NOMO-1 treated with dmso at 0.1 percent for 144 hours (cell line): ENCODE measurements at regions not wholly inside any gene's neighbourhood (a gene's known extent, or its start where the extent isn't known, plus 50 kb on each side); places are given as distances from the start of the nearest gene placed in this dataset.
"Not testable (repeated sequence)": the region's sequence is repeated elsewhere in the genome, so short reads cannot be mapped to it uniquely, and the experiment has no call there.

ENCODE experiments used
- DNase-seq: peaks from one replicate; lab custom pipeline; 2025; ENCODE audit not compliant: unreplicated experiment; lab: John Stamatoyannopoulos, UW

DNA sequence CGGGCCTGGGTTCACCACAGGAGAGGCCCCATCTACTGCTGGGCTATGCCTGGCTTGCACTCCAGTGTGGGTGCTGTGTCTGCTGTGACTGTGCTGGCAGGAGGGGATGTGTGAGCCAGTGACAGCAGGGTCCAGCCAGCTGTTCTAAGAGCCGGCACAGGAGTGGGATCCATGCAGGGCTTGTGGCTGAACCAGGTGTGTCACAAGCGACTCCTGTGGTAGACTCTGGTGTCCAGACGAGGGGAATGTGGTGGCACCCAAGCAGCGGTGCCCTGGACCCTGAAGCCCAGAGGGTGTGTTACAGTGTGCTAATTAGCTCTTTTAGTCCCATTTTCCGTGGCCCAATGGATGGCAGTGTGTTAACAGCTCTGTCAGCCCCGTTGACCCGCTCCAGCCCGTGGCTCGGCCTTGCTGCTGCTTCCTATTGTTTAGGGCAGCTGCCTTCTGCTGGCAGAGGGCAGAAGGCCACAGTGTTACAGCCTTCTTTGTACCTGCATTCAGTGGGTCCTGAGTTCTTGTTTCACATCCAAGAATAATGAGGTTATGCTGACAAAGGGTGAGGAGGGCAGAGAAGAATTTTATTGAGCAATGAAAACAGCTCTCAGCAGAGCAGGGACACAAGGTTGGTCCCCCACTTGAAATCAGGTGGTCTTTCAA is 78.5 kb upstream of the RNU6-1 start:
- DNase-seq, result no peak

DNA sequence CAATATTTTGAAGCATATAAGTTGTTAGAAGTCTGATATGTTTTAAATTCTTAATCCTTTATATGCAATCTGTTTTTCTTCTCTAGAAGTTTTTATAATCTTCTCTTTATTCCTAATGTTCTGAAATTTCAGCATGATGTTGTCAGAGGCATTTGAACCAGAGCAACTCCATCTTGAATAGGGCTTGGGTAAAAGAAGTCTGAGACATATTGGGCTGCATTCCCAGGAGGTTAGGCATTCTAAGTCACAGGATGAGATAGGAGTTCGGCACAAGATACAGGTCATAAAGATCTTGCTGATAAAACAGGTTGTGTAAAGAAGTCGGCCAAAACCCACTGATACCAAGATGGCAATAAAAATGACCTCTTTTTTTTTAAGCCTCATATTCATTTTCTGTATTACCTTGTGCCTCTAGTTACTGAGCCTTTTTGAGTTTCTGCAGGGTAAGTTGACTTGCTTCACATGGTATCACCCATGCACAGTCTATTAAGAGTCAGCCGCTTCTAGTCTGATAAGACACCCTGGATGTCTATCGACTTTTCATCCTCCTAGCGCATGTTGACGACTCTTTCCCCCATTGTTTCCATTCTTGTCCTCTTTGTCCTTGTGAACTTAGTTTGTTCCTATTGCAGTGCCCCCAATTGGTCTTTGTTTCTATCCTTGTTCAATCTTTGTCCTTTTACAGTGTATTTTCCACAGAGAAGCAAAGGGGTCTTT is 80.8 kb upstream of the RNU6-1 start:
- DNase-seq, result no peak

DNA sequence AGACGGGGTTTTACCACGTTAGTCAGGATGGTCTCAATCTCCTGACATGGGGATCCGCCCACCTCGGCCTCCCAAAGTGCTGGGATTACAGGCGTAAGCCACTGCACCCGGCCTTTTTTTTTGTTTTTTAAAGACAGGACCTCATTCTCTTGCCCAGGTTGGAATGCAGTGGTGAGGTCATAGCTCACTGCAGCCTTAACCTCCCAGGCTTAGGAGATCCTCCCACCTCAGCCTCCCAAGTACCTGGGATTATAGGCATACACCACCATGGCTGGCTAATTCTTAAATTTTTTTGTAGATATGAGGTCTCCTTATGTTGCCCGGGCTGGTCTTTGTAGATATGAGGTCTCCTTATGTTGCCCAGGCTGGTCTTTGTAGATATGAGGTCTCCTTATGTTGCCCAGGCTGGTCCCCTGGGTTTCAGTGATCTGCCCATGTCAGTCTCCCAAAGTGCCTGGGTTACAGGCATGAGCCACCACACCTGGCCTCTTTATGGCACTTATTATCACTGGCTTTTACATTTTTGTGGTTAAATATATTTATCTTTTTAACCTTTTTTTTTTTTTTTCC is 82.3 kb upstream of the RNU6-1 start:
- DNase-seq, result no peak

DNA sequence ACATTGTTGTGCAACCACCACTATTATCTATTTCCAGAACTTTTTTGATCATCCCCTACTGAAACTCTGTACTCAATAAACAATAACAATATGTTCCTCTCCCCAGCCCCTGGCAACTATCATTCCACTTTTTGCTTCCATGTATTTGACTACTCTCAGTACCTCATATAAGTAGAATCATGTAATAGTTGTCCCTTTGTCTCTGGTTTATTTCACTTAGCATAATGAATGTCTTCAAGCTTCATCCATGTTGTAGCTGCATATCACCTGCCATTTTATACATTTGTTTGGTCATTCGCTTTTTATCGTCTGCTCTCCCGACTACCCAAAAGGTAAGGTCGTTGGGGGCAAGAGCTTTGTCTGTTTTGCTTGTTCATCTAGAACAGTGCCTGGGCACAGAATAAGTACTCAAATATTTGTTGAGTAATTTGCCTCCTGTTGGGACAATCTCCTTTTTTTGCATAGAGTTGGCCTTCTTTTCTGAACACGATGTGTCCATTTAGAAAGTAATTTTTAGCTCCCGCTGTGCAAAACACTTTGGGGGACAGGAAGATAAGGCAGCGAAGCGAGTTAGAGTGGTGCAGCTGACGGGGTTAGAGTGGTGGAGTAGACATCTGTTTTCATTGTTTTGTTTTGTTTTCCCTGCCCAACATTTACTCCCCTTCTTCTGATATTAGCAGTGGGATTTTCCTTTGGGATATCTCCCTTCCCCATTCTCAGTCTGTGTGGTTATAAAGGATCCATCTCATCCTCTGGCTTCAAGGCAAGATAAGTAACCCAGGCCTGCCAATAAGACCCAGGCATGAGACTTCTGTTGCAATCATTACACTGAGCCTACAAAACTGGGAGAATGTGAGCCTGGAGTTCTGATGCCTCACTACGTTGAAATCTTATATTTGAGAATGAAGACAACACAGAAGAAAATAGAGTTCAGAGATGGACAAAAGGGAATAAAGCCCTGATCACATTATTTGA is 83.4 kb upstream of the RNU6-1 start:
- no peak for DNase-seq

DNA sequence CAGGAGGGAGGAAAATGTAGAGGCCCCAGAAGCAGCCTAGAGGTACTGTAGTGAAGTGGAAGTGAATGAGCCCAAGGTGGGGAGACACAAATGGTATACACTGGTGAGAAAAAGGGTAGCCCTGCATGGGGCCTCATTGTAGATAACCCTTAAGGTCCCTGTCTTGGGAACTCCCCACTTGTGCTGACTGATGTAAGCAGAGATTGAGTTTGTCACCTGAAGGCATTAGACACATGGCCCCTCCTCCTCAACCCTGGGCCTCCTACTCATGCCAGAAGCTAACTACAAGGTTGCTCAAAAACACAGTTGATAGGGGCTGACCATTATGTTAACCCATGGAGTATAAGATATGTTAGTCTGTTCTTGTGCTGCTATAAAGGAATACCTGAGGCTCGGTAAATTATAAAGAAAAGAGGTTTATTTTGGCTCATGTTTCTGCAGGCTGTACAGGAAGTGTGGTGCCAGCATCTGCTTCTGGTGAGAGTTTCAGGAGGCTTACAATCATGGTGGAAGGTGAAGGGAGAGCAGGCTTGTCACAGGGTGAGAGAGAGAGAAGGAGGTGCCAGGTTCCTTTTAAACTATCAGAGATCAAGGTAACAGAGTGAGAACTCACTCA is 84.6 kb upstream of the RNU6-1 start:
- DNase-seq, result no peak

DNA sequence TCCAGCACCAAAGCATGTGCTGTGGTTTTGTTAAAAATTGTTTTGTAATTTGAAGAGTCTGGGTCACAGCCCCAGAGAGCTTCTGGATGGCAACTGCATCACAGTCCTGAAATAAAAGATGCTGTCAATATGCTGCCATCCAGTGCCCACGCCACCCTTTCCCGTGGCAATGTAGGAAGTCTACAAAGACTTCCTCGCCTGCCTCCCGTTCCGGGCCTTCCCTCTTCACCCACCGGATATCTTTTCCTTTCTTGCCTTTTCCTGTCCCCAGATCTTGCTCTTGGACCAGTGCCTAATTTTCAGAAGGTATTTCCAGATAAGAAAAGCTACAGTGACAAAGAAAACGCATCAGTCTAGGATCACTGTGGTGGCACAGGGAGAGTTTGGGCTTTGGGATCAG is 85.3 kb upstream of the RNU6-1 start:
- no peak for DNase-seq

DNA sequence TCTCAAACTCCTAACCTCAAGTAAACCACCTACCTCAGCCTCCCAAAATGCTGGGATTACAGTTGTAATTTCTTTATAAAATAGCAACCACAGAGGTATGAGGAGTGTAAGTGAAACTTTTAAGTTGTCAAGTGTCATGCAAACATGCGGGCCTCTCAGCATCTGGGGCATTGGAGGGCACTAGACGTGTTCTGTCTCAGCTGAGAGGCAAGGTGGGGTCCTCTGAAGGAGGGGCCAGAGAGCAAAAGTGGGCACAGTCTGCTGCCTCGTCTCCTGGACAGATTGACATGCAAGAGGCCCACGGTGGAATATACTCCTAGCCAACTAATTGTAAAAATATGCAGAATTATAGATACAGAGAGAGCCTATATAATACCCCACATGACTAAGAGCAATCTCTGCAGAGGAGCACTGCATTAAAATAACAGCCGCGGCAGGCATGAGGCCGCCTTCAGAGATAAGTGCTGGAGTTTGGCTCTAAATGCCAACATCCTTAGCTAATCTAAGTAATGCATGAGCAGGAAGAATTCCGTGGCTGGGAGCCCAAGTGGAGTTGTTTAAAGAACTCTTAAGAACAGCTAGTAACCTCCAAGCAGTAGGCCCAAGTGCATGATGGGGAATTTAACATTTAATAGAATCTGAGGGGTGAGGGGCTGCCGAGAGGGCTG is 87.8 kb upstream of the RNU6-1 start:
- DNase-seq, result no peak

DNA sequence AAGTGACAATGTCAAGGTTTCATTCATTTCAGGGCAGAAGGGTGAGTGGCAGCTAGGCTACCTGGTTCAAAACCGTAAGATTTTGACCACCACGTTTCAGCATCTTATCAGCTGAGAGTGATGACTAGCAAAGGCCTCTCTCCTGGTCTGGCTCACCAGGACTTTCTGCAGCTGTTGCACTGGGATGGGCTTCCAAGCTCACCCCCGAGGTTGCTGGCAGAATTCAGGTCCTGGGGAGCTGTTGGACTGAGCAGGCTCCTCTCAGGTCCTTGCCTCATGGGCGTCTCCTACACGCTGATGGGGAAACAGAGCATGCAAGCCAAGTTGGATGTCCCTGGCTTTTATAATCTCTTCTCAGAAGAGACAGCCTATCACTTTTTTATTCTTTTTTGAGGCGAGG is 88.8 kb upstream of the RNU6-1 start:
- DNase-seq, result no peak

DNA sequence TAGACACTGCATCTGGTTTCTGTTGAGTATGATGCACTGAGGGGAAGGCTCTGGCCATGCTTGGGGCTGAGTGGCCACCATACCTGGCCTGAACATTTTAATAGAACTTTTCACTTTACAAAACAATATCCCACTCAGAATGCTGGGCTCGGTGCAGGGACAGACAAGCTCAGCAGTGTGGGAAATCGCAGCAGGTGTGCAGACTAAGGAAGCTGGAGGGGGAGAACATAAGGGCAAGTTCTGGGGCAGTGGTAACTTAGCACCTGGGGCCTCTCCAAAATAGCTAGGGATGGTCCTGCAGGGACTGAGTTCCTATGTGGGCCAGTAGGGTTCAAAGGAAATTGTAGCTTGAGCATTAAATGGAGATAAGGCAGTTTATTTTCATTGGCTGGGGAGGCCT is 90.9 kb upstream of the RNU6-1 start:
- no peak for DNase-seq

DNA sequence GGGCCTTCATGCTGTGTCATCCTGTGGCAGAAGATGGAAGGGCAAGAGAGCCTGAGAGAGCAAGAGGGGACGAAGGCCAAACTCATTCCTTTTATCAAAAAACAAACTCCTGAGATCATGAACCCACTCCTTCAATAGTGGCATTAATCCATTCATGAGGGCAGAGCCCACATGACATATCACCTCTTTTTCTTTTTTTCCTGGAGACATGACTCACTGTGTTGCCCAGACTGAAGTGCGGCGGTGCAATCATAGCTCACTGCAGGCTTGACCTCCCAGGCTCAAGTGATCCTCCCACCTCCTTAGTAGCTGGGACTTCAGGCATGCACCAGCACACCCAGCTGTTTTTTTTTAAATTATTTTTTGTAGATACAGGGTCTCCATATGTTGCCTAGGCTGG is 92.0 kb upstream of the RNU6-1 start:
- no peak for DNase-seq

DNA sequence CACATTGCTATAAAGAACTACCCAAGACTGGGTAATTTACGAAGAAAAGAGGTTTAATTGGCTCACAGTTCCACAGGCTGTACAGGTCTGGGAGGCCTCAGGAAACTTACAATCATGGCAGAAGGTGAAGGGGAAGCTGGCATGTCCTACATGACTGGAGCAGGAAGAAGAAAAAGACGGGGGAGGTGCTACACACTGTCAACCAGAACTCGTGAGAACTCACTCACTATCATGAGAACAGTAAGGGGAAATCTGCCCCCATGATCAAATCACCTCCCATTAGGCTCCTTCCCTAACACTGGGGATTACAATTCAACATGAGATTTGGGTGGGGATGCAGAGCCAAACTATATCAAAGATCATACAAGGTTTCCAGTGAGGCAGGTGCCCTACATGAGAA is 94.3 kb upstream of the RNU6-1 start:
- DNase-seq, result not testable (repeated sequence)

DNA sequence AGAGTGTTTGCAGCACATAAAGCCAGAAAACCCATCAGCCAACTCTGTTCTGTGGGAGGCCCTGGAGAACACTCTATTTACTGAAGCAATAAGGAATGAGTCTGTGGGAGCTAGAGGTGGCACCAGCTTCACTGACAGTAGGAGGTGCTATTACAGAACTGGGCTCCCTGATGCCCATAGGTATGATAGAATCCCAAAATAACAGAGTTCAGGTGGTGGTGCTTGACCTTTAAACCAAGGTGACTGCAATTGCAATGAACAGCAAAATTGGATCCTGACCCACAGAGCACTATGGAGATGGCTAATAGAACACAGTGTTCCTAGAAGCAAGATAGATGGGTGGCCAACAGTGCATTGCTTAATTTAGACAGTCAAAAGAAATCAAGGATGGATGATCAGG is 95.4 kb upstream of the RNU6-1 start:
- DNase-seq, result no peak

DNA sequence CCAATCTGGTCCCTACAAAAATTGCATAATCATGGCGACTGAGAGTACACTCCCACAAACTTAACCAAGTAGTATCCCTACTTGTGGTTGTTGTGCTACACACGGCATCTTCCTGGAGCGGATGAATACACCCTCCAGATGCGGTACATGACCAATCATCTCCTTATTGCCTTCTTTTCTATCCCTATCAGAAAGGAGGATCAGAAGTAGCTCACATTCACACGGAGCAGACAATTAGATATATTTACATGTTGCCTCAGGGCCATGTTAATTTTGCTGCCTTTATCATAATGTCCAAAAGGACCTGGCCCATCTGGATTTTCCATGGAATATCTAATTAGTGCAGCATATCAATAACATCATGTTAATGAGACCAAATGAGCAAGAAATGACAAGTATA is 96.4 kb upstream of the RNU6-1 start:
- no peak for DNase-seq

DNA sequence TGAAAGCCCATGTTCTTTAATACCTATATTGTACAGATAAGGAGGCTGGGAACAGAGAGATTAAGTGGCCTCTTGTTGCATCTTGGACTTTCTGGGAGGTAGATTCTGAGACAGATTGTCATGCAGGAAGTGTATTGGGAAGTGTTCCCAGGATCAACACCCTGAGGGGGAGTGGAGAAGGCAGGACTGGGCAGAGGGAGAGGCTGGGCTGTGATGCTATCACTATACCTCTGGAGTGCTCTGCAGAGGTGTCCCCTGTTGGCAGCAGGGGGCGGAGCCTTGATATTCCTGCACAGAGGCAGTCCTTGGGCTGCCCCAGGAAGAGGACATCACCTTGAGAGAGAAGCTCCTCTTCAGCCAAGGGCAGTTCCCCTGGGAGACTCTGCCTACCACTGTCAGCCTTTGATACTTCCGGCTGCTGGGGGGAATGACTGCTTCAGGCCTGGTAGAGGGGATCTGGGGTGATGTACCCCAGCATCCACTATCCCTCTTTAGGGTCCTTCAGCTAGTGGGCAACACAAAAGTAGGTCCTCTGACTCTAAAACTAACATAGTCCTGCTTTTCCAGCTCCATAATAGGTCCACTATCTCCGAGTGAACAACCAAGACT is 97.4 kb upstream of the RNU6-1 start:
- DNase-seq, result no peak

DNA sequence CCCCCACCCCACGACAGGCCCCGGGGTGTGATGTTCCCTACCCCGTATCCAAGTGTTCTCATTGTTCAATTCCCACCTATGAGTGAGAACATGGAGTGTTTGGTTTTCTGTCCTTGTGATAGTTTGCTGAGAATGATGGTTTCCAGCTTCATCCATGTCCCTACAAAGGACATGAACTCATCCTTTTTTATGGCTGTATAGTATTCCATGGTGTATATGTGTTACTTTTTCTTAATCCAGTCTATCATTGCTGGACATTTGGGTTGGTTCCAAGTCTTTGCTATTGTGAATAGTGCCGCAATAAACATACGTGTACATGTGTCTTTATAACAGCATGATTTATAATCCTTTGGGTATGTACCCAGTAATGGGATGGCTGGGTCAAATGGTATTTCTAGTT is 99.3 kb upstream of the RNU6-1 start:
- not testable (repeated sequence) for DNase-seq

DNA sequence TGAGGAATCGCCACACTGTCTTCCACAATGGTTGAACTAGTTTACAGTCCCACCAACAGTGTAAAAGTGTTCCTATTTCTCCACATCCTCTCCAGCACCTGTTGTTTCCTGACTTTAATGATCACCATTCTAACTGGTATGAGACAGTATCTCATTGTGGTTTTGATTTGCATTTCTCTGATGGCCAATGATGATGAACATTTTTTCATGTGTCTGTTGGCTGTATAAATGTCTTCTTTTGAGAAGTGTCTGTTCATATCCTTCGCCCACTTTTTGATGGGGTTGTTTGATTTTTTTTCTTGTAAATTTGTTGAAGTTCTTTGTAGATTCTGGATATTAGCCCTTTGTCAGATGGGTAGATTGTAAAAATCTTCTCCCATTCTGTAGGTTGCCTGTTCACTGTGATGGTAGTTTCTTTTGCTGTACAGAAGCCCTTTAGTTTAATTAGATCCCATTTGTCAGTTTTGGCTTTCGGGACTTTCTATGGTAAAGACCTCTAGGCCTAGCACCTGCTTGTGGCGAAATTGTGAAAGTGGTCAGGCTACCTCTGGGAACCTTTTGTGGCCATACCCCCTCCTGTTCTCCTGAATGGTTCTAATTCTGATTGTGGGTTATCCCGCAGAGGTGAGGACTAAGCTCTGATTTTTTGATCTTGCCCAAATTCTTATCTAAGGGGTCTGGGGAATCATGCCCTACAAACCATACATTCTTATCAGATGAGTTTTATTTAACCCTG is 99.9 kb upstream of the RNU6-1 start:
- DNase-seq, result not testable (repeated sequence)

DNA sequence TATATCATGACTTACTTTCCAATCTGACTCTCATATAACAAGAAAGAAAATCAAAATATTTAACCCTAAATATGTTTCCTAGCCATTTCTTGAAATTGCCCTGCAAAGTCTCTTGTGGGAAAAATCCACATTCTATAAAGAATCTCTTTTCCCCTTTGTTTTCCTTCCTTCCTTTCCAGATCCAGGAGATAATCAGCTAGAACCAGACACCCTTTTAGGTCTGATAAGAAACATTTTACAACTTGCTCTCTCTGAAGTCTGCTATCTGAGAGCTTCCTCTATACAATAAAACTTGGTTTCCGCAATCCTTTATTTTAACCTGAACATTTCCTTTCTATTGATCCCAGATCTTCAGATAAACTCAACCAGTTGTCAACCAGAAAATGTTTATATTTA is 100.5 kb upstream of the RNU6-1 start:
- DNase-seq, result no peak

DNA sequence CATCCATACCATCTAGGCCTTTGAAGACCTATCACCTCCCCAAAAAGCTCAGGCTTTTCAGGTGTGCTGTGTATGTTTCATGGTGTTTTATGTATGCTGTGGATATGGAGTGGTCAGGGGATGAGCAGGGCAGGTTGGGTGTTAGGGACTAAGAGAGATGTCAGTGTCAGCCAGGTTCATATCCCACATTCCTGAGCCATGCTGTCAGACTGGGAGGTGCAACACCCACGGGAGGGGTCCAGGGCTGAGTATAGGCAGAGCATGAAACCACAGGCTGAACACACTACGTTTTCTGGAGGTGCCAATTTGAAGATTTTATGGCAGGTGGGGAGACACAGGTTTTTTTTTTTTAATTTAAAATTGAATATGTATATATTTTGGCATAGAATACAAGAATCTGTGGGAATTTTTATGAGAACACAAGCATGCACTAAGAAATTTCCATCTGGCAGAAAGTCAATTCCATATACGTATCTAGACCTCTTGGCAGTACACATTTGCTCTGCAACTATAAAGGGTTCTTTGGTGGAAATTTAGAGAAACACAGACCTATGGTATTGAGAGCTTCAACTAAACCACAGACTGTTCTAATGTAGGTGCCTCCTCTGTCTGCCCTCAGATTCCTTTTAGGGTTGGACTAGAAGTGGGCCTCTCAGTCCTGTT is 101.9 kb upstream of the RNU6-1 start:
- no peak for DNase-seq

DNA sequence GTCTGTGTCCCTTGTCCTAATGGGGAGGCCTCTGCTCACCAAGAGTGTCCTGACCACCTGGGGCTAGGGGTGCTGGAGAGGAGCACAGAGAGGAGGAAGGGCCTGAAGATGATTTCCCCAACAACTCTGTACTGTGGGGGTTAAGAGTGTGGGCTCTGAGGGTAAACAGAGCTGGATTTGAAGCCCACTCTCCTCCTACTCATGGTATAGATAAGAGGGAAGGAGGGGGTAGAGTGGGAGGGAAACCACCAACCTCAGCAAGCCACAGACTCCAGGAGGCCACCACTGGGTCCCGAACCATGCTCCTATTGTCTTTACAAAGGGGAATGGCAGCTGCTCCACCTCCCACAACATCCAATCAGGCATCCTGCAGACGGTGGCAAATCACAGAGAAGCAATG is 103.6 kb upstream of the RNU6-1 start:
- no peak for DNase-seq
